NCI-H2029 (cell line): ENCODE measurements at regions not wholly inside any gene's neighbourhood (a gene's known extent, or its start where the extent isn't known, plus 50 kb on each side); places are given as distances from the start of the nearest gene placed in this dataset.
A peak's percentile ranks its signal among the peaks of the same experiment; 100 is the strongest.
"Not testable (repeated sequence)": the region's sequence is repeated elsewhere in the genome, so short reads cannot be mapped to it uniquely, and the experiment has no call there.

Experiments used
- DNase-seq: peaks from one replicate; lab custom pipeline; 2025; lab: John Stamatoyannopoulos, UW

GRCh38 chr2:61675204-61675603 lies 137.0 kb upstream of the XPO1 start:
- DNase-seq = no peak

- DNase-seq = no peak
These were observed 133.6 kb upstream of the XPO1 start for GRCh38 chr2:61671561-61672315.

- DNase-seq = peak; percentile 14
These were observed 132.7 kb upstream of the XPO1 start for GRCh38 chr2:61670591-61671501.

- DNase-seq = no peak
These were observed 126.0 kb upstream of the XPO1 start for GRCh38 chr2:61664190-61664589.

GRCh38 chr2:61662990-61663389 lies 124.8 kb upstream of the XPO1 start:
- DNase-seq = no peak

GRCh38 chr2:61660511-61661388 lies 122.6 kb upstream of the XPO1 start:
- no peak for DNase-seq

GRCh38 chr2:61658841-61659780 lies 121.0 kb upstream of the XPO1 start:
- peak; percentile 37 for DNase-seq

- not testable (repeated sequence) for DNase-seq
These were observed 111.8 kb upstream of the XPO1 start for GRCh38 chr2:61649946-61650345.

- no peak for DNase-seq
These were observed 110.9 kb upstream of the XPO1 start for GRCh38 chr2:61649021-61649420.

- DNase-seq = no peak
These were observed 108.9 kb upstream of the XPO1 start for GRCh38 chr2:61647044-61647443.

- no peak for DNase-seq
These were observed 107.8 kb upstream of the XPO1 start for GRCh38 chr2:61645911-61646310.

GRCh38 chr2:61643153-61643552 lies 105.0 kb upstream of the XPO1 start:
- DNase-seq = not testable (repeated sequence)

- DNase-seq = no peak
These were observed 102.2 kb upstream of the XPO1 start for GRCh38 chr2:61640406-61640805.

- DNase-seq = no peak
These were observed 101.6 kb upstream of the XPO1 start for GRCh38 chr2:61639721-61640120.

- no peak for DNase-seq
These were observed 98.5 kb upstream of the XPO1 start for GRCh38 chr2:61636686-61637085.

GRCh38 chr2:61634512-61634911 lies 96.4 kb upstream of the XPO1 start:
- no peak for DNase-seq

- DNase-seq = no peak
These were observed 95.1 kb upstream of the XPO1 start for GRCh38 chr2:61633250-61633649.

GRCh38 chr2:61632276-61633169 lies 94.4 kb upstream of the XPO1 start:
- no peak for DNase-seq

- no peak for DNase-seq
These were observed 93.2 kb upstream of the XPO1 start for GRCh38 chr2:61631321-61631720.

- DNase-seq = no peak
These were observed 88.7 kb upstream of the XPO1 start for GRCh38 chr2:61626827-61627226.
